K562 (cell line): ENCODE measurements at regions not wholly inside any gene's neighbourhood (a gene's known extent, or its start where the extent isn't known, plus 50 kb on each side); places are given as distances from the start of the nearest gene placed in this dataset.

Experiments used
- ATAC-seq: fragments of 200-7000 bp; cut with Tn5 transposase; 3 replicates; pipeline ENCODE4 v1.9.1; 2020; ENCODE audit warnings: moderate library complexity
- BruUV-seq: library from RNA; stranded (reverse); fragments of 400-500 nt; replicated peaks from 2 replicates; lab custom pipeline; 2021; lab: Mats Ljungman, UMichigan
- CTCF ChIA-PET: fragments of 300-600 bp; formaldehyde crosslinking; extraction: SDS; loops from one replicate; lab custom pipeline; 2021; ENCODE audit warnings: low intra/inter-chr PET ratio; lab: Yijun Ruan, JAX
- POLR2A ChIA-PET: fragments of 300-600, 350-650 bp; sonication (Branson Sonifier 250); formaldehyde crosslinking; extraction: SDS; loops from one replicate; lab custom pipeline; 2021; ENCODE audit warnings: antibody characterized with exemption, inconsistent platforms; lab: Yijun Ruan, JAX
- DNase-seq, 4 experiments: peaks; one replicate each; pipeline versions ENCODE4 v3.0.0 to v3.0.0-alpha.2; 2011 to 2018; ENCODE audit warnings: low spot score in 3 of 4, mixed read lengths in 3 of 4; ENCODE audit errors: extremely low read depth in 1 of 4
- FAIRE-seq: peaks from 2 replicates; lab custom pipeline; 2011; peaks lifted over from hg19 to GRCh38; lab: Jason Lieb, UNC
- H2AFZ ChIP-seq: 2 replicates; pipeline ENCODE4 v1.6.0; 2011; ENCODE audit warnings: low read depth, low read length, control low read depth, inconsistent platforms
- H3K27ac ChIP-seq: fragments of 200-600 bp; 3 replicates; pipeline ENCODE4 v1.8.0; 2011; ENCODE audit warnings: low read depth, mild to moderate bottlenecking, control low read depth, inconsistent platforms, low read length, moderate library complexity, mixed read lengths; ENCODE audit errors: extremely low read depth
- H3K27me3 ChIP-seq, 2 experiments: fragments of 300-600 bp in 1 of 2; 2 replicates in 1 of 2; 3 replicates in 1 of 2; pipeline versions ENCODE4 v1.6.0 to v1.8.0; 2011; ENCODE audit warnings: inconsistent platforms in 2 of 2, low read length in 2 of 2, mild to moderate bottlenecking in 1 of 2, mixed read lengths in 1 of 2, moderate library complexity in 1 of 2; ENCODE audit not compliant: control insufficient read depth in 2 of 2, insufficient read depth in 2 of 2
- H3K36me3 ChIP-seq: fragments of 300-600 bp; 3 replicates; pipeline ENCODE4 v1.8.0; 2011; ENCODE audit warnings: mild to moderate bottlenecking, low read length, inconsistent platforms; ENCODE audit not compliant: control insufficient read depth, insufficient read depth
- H3K4me1 ChIP-seq, 2 experiments: fragments of 200-600 bp in 1 of 2; replicated peaks in 1 of 2; 2 replicates in 1 of 2; 3 replicates in 1 of 2; pipeline versions ENCODE4 v1.5.1 to v1.8.0; 2011; ENCODE audit warnings: inconsistent platforms in 2 of 2, low read length in 2 of 2, mild to moderate bottlenecking in 1 of 2, mixed read lengths in 1 of 2, moderate library complexity in 1 of 2; ENCODE audit not compliant: control insufficient read depth in 2 of 2, insufficient read depth in 2 of 2
- H3K4me2 ChIP-seq: 2 replicates; pipeline ENCODE4 v1.6.1; 2011; ENCODE audit warnings: low read length, control low read depth, inconsistent platforms, mixed read lengths; ENCODE audit not compliant: insufficient read depth
- H3K4me3 ChIP-seq: fragments of 200-600 bp; sonication (generic), shearing (Covaris generic); 2 replicates; pipeline ENCODE4 v1.5.1; 2016; ENCODE audit warnings: control low read depth, inconsistent platforms
- H3K79me2 ChIP-seq: fragments of 200-600 bp; 3 replicates; pipeline ENCODE4 v1.8.0; 2011; ENCODE audit warnings: low read length, inconsistent platforms; ENCODE audit not compliant: control insufficient read depth, insufficient read depth
- H3K9ac ChIP-seq, 2 experiments: 2 replicates each; pipeline versions ENCODE4 v1.6.0 to v1.6.1; 2011; ENCODE audit warnings: low read depth in 2 of 2, low read length in 2 of 2, control low read depth in 1 of 2, inconsistent platforms in 1 of 2, mild to moderate bottlenecking in 1 of 2, mixed read lengths in 1 of 2; ENCODE audit not compliant: insufficient read depth in 1 of 2
- H3K9me1 ChIP-seq: one replicate; pipeline ENCODE4 v1.6.0; 2011; ENCODE audit warnings: inconsistent platforms, mild to moderate bottlenecking, low read length, moderate library complexity; ENCODE audit not compliant: control insufficient read depth, insufficient read depth
- H3K9me3 ChIP-seq: replicated peaks from 2 replicates; pipeline ENCODE4 v1.5.1; 2011; ENCODE audit warnings: low read depth, low read length, inconsistent platforms; ENCODE audit not compliant: control insufficient read depth, insufficient read depth
- H4K20me1 ChIP-seq: replicated peaks from 2 replicates; pipeline ENCODE4 v1.6.1; 2011; ENCODE audit warnings: low read length, inconsistent platforms, mixed read lengths; ENCODE audit not compliant: control insufficient read depth, insufficient read depth
- JUNB ChIP-seq: fragments of 450-650 bp; formaldehyde crosslinking; conservative IDR thresholded peaks from 2 replicates; pipeline ENCODE4 v1.4.0; 2020; ENCODE audit warnings: mild to moderate bottlenecking
- NFIC ChIP-seq: fragments of 450-650 bp; IDR thresholded peaks from 2 replicates; pipeline ENCODE4 v1.6.1; 2017; ENCODE audit warnings: mild to moderate bottlenecking, inconsistent platforms
- SMC3 ChIP-seq: conservative IDR thresholded peaks from 2 replicates; pipeline ENCODE4 v1.6.1; 2011; ENCODE audit warnings: low read depth, low read length, improper control_type of control experiment; ENCODE audit not compliant: insufficient read depth
- ZNF12 ChIP-seq: sonication (generic); formaldehyde crosslinking; IDR thresholded peaks from 2 replicates; pipeline ENCODE4 v1.4.0; 2020; ENCODE audit warnings: mild to moderate bottlenecking, missing genetic modification reagents
- WGBS: fragments of 100-300 bp; shearing (Covaris generic); methylation state at CpG from one replicate; pipeline ENCODE4 v1.1.6; 2016; ENCODE audit warnings: low coverage, mixed read lengths; ENCODE audit not compliant: insufficient coverage; ENCODE audit errors: missing lambda C conversion rate; 5-methylcytosine and 5-hydroxymethylcytosine counted together
- in situ Hi-C: fragments of 300-500 bp; cut with MboI; formaldehyde crosslinking; loops from 4 replicates; pipeline ENCODE4 v1.15.0; 2018; ENCODE audit warnings: inconsistent platforms, mixed read lengths
- intact Hi-C: fragments of 100-400 bp; cut with micrococcal nuclease; formaldehyde crosslinking; loops from 2 replicates; pipeline ENCODE4 v1.14.2; 2022

- POLR2A ChIA-PET: no interaction called here
- Histone ChIP-seq H3K9me3 (no peaks in the 10 kb centered on the region), H3K9me1 (no peaks in the 10 kb centered on the region), H3K9ac (no peak overlapping the region), H3K4me1 (no peaks in the 10 kb centered on the region), H3K36me3 (no peaks in the 10 kb centered on the region), H3K27ac (no peak overlapping the region), H4K20me1 (no peaks in the 10 kb centered on the region), H3K27me3 (no peaks in the 10 kb centered on the region), H3K4me2 (no peak overlapping the region), H3K4me3 (no peak overlapping the region), H3K79me2 (no peaks in the 10 kb centered on the region), H2AFZ (no peak overlapping the region)
- FAIRE-seq (no peak), ATAC-seq (no peak), DNase-seq (no peak)
- in situ Hi-C loops: no loop called here
- TF ChIP-seq SMC3: no peak
- TF ChIP-seq JUNB (CRISPR knock-in tag): no peak
- no peak for TF ChIP-seq NFIC
- WGBS: 0% methylated on average over 3 of the region's 3 CpGs
- CTCF ChIA-PET: no interaction called here
- no TSS peak for BruUV-seq
- intact Hi-C loops: no loop called here
Measured at GRCh38 chr2:88845772-88846661, 154.5 kb downstream of the RPIA start.

- Histone ChIP-seq H3K27me3 (no peaks in the 10 kb centered on the region), H3K9me1 (no peaks in the 10 kb centered on the region), H3K9me3 (no peaks in the 10 kb centered on the region), H3K27ac (no peak overlapping the region), H3K36me3 (no peaks in the 10 kb centered on the region), H3K9ac (no peak overlapping the region), H2AFZ (no peak overlapping the region), H3K79me2 (no peaks in the 10 kb centered on the region), H3K4me1 (no peaks in the 10 kb centered on the region), H3K4me3 (no peak overlapping the region), H4K20me1 (no peaks in the 10 kb centered on the region), H3K4me2 (no peak overlapping the region)
- no TSS peak for BruUV-seq
- FAIRE-seq (no peak), ATAC-seq (no peak), DNase-seq (no peak)
- TF ChIP-seq NFIC: peak; percentile 40; the same call in 1 of the 2 replicates
- TF ChIP-seq ZNF12: no peak
- intact Hi-C loops: no loop called here
- 0% methylated on average over 3 of the region's 3 CpGs for WGBS
- in situ Hi-C loops: no loop called here
- ChIA-PET CTCF (no interaction called here), POLR2A (no interaction called here)
Measured at GRCh38 chr2:88852753-88853402, 161.4 kb downstream of the RPIA start.
